GM23338 (cell line): ENCODE measurements at regions not wholly inside any gene's neighbourhood (a gene's known extent, or its start where the extent isn't known, plus 50 kb on each side); places are given as distances from the start of the nearest gene placed in this dataset.

Source experiments
- CREB1 ChIP-seq: fragments of 250-450 bp; sonication (Bioruptor Pico); IDR thresholded peaks from 2 replicates; pipeline ENCODE4 v1.5.0; 2020; ENCODE audit warnings: low read depth, mild to moderate bottlenecking, moderate library complexity
- CTCF ChIP-seq, 2 experiments: fragments of 200-600 bp in 1 of 2; sonication (generic) in 1 of 2; conservative IDR thresholded peaks; 2 replicates each; pipeline versions ENCODE4 v1.5.1 to v1.6.1; 2016 to 2017; ENCODE audit warnings: antibody characterized with exemption in 2 of 2, low read depth in 2 of 2, mild to moderate bottlenecking in 2 of 2, moderate library complexity in 1 of 2
- POLR2AphosphoS5 ChIP-seq: IDR thresholded peaks from 2 replicates; pipeline ENCODE4 v1.6.1; 2016; ENCODE audit warnings: antibody characterized with exemption, low read depth
- REST ChIP-seq: IDR thresholded peaks from one replicate; pipeline ENCODE4 v1.6.1; 2018; ENCODE audit warnings: antibody characterized with exemption; ENCODE audit not compliant: unreplicated experiment

- TF ChIP-seq CTCF (conservative IDR thresholded peaks at IDR 0.05; ENCODE audit: low read depth in 2 of 2) (no peak), POLR2AphosphoS5 (no peak), REST (no peak), CREB1 (CRISPR knock-in tag) (no peak)
Observed at GRCh38 chr3:177835917-177836316, 638.6 kb upstream of the TBL1XR1 start.
